CD14-positive monocyte (primary cell): ENCODE measurements at regions not wholly inside any gene's neighbourhood (a gene's known extent, or its start where the extent isn't known, plus 50 kb on each side); places are given as distances from the start of the nearest gene placed in this dataset.

Source experiments
- DNase-seq, 3 donors: peaks; one replicate each; pipeline ENCODE4 v3.0.0-alpha.2; 2011 to 2022
- H2AFZ ChIP-seq: 2 replicates; pipeline ENCODE4 v1.6.0; 2012; ENCODE audit warnings: mild to moderate bottlenecking, low read depth, low read length, inconsistent platforms; ENCODE audit not compliant: insufficient read depth, poor library complexity, severe bottlenecking
- H3K27ac ChIP-seq, 2 donors: 1 replicate in 1 of 2; 2 replicates in 1 of 2; pipeline ENCODE4 v1.5.1; 2012 to 2013; ENCODE audit warnings: low read length in 2 of 2, control low read depth in 1 of 2, inconsistent platforms in 1 of 2, low read depth in 1 of 2, mild to moderate bottlenecking in 1 of 2
- H3K27me3 ChIP-seq, 2 donors: one replicate each; pipeline versions ENCODE4 v1.6.0 to v1.6.1; 2011 to 2013; ENCODE audit warnings: low read length in 2 of 2; ENCODE audit not compliant: control insufficient read depth in 2 of 2, insufficient read depth in 2 of 2
- H3K36me3 ChIP-seq, 2 donors: replicated peaks in 1 of 2; 1 replicate in 1 of 2; 2 replicates in 1 of 2; pipeline versions ENCODE4 v1.5.1 to v1.6.1; 2012 to 2013; ENCODE audit warnings: low read length in 2 of 2, control low read depth in 1 of 2, inconsistent platforms in 1 of 2, mild to moderate bottlenecking in 1 of 2; ENCODE audit not compliant: insufficient read depth in 2 of 2, control insufficient read depth in 1 of 2
- H3K4me1 ChIP-seq, 2 donors: 1 replicate in 1 of 2; 2 replicates in 1 of 2; pipeline versions ENCODE4 v1.5.1 to v1.6.1; 2012 to 2013; ENCODE audit warnings: low read length in 2 of 2, control low read depth in 1 of 2, inconsistent platforms in 1 of 2, mild to moderate bottlenecking in 1 of 2, moderate library complexity in 1 of 2; ENCODE audit not compliant: insufficient read depth in 2 of 2, control insufficient read depth in 1 of 2
- H3K4me2 ChIP-seq: replicated peaks from 2 replicates; pipeline ENCODE3; 2012; ENCODE audit warnings: low read length, moderate library complexity, mild to moderate bottlenecking; ENCODE audit not compliant: poor library complexity, severe bottlenecking; ENCODE audit errors: extremely low read depth
- H3K4me3 ChIP-seq, 3 experiments: fragments of 200-600 bp in 1 of 3; sonication (generic) in 1 of 3; replicated peaks in 1 of 3; 1 replicate in 2 of 3; 2 replicates in 1 of 3; pipeline ENCODE4 v1.5.1; 2011 to 2013; ENCODE audit warnings: low read length in 3 of 3, mild to moderate bottlenecking in 3 of 3, control low read depth in 2 of 3, low read depth in 2 of 3, inconsistent platforms in 1 of 3, moderate library complexity in 1 of 3
- H3K79me2 ChIP-seq: 2 replicates; pipeline ENCODE4 v1.6.0; 2012; ENCODE audit warnings: mild to moderate bottlenecking, control low read depth, inconsistent platforms, low read length, moderate library complexity; ENCODE audit not compliant: insufficient read depth
- H3K9ac ChIP-seq: 2 replicates; pipeline ENCODE4 v1.6.0; 2017; ENCODE audit warnings: low read length, mild to moderate bottlenecking; ENCODE audit not compliant: insufficient read depth, poor library complexity, severe bottlenecking
- H3K9me3 ChIP-seq, 2 donors: replicated peaks in 1 of 2; 1 replicate in 1 of 2; 2 replicates in 1 of 2; pipeline versions ENCODE4 v1.5.1 to v1.6.1; 2012 to 2013; ENCODE audit warnings: low read length in 2 of 2, control low read depth in 1 of 2; ENCODE audit not compliant: control insufficient read depth in 1 of 2, insufficient read depth in 1 of 2
- H4K20me1 ChIP-seq: 2 replicates; pipeline ENCODE4 v1.6.0; 2012; ENCODE audit warnings: mild to moderate bottlenecking, low read length, control low read depth, moderate library complexity; ENCODE audit not compliant: insufficient read depth
- H3K27ac Mint-ChIP-seq, 7 donors: one replicate each; pipeline ENCODE4 v1.8.0; 2020; ENCODE audit warnings: mild to moderate bottlenecking in 7 of 7, mixed read lengths in 7 of 7, moderate library complexity in 6 of 7, inconsistent platforms in 2 of 7
- H3K27me3 Mint-ChIP-seq, 3 donors: one replicate each; pipeline ENCODE4 v1.8.0; 2021 to 2022; ENCODE audit warnings: low read depth in 3 of 3, mild to moderate bottlenecking in 3 of 3, mixed read lengths in 3 of 3, moderate library complexity in 3 of 3, inconsistent platforms in 1 of 3
- H3K36me3 Mint-ChIP-seq, 2 donors: one replicate each; pipeline ENCODE4 v1.8.0; 2020; ENCODE audit warnings: mixed read lengths in 2 of 2, inconsistent platforms in 1 of 2, mild to moderate bottlenecking in 1 of 2
- H3K4me1 Mint-ChIP-seq: one replicate; pipeline ENCODE4 v1.8.0; 2020; ENCODE audit warnings: mild to moderate bottlenecking, mixed read lengths
- H3K4me3 Mint-ChIP-seq, 2 donors: one replicate each; pipeline ENCODE4 v1.8.0; 2020; ENCODE audit warnings: mild to moderate bottlenecking in 2 of 2, mixed read lengths in 2 of 2, moderate library complexity in 1 of 2
- H3K9me3 Mint-ChIP-seq, 7 donors: one replicate each; pipeline ENCODE4 v1.8.0; 2020 to 2022; ENCODE audit warnings: mixed read lengths in 7 of 7, mild to moderate bottlenecking in 6 of 7, moderate library complexity in 6 of 7, inconsistent platforms in 2 of 7
- CTCF ChIP-seq: fragments of 200-600 bp; IDR thresholded peaks from one replicate; pipeline ENCODE4 v1.8.0; 2022; ENCODE audit warnings: antibody characterized with exemption, mild to moderate bottlenecking
- WGBS: methylation state at CpG from one replicate; pipeline ENCODE4 v1.1.5; 2013; ENCODE audit warnings: missing lambda C conversion rate; ENCODE audit not compliant: insufficient coverage; 5-methylcytosine and 5-hydroxymethylcytosine counted together
- intact Hi-C, 2 donors: fragments of 100-400 bp; cut with micrococcal nuclease; formaldehyde crosslinking; loops; one replicate each; pipeline versions ENCODE4 v1.15.0 to v1.15.1; 2023

GRCh38 chr1:177873238-177873637, 96.6 kb downstream of the SEC16B start:
- WGBS: 63% methylated on average over 4 of the region's 5 CpGs

GRCh38 chr1:177872308-177872900, 97.5 kb downstream of the SEC16B start:
- H3K4me2 ChIP-seq: no peak overlapping the region
- peaks cover 2 to 5% (median 2%) of the 10 kb centered on the region in 3 donors for H3K27me3 Mint-ChIP-seq
- H3K4me3 Mint-ChIP-seq: no peak overlapping the region
- H3K27ac Mint-ChIP-seq: no peak overlapping the region
- TF ChIP-seq CTCF: no peak
- no peaks in the 10 kb centered on the region for H3K27me3 ChIP-seq
- H3K36me3 ChIP-seq: no peaks in the 10 kb centered on the region
- peaks cover 0 to 5% of the 10 kb centered on the region in 2 donors for H3K9me3 ChIP-seq
- DNase-seq: no peak
- H2AFZ ChIP-seq: no peak overlapping the region
- H3K9ac ChIP-seq: no peak overlapping the region
- intact Hi-C loops: no loop called here
- H3K9me3 Mint-ChIP-seq: peaks cover 0 to 12% (median 2%) of the 10 kb centered on the region in 7 donors
- H3K79me2 ChIP-seq: no peaks in the 10 kb centered on the region
- no peaks in the 10 kb centered on the region for H3K4me1 Mint-ChIP-seq
- no peak overlapping the region for H3K4me3 ChIP-seq
- 86% methylated on average over 10 of the region's 10 CpGs for WGBS
- H3K36me3 Mint-ChIP-seq: no peaks in the 10 kb centered on the region
- H4K20me1 ChIP-seq: no peaks in the 10 kb centered on the region
- H3K27ac ChIP-seq: no peak overlapping the region
- H3K4me1 ChIP-seq: no peaks in the 10 kb centered on the region

More at GRCh38 chr1:177873238-177873637, 96.6 kb downstream of the SEC16B start:
- DNase-seq: no peak
- H3K4me2 ChIP-seq: no peak overlapping the region
- intact Hi-C loops: no loop called here
- H2AFZ ChIP-seq: no peak overlapping the region
- H3K27ac ChIP-seq: no peak overlapping the region
- H4K20me1 ChIP-seq: no peaks in the 10 kb centered on the region
- H3K4me3 ChIP-seq: no peak overlapping the region
- Mint-ChIP-seq H3K4me3 (no peak overlapping the region), H3K36me3 (no peaks in the 10 kb centered on the region), H3K27ac (no peak overlapping the region), H3K4me1 (no peaks in the 10 kb centered on the region), H3K27me3 (peaks cover 0 to 5% (median 2%) of the 10 kb centered on the region in 3 donors), H3K9me3 (peaks cover 0 to 10% (median 2%) of the 10 kb centered on the region in 7 donors)
- H3K36me3 ChIP-seq: no peaks in the 10 kb centered on the region
- peaks cover 0 to 5% of the 10 kb centered on the region in 2 donors for H3K9me3 ChIP-seq
- no peak overlapping the region for H3K9ac ChIP-seq
- no peaks in the 10 kb centered on the region for H3K79me2 ChIP-seq
- no peaks in the 10 kb centered on the region for H3K4me1 ChIP-seq
- H3K27me3 ChIP-seq: no peaks in the 10 kb centered on the region
- no peak for TF ChIP-seq CTCF
